ENCODE measurements at regions not wholly inside any gene's neighbourhood (a gene's known extent, or its start where the extent isn't known, plus 50 kb on each side); places are given as distances from the start of the nearest gene placed in this dataset.
A peak's percentile ranks its signal among the peaks of the same experiment; 100 is the strongest.
"Not testable (repeated sequence)": the region's sequence is repeated elsewhere in the genome, so short reads cannot be mapped to it uniquely, and the experiment has no call there.

GRCh38 chr22:22296047-22296446 lies 51.5 kb downstream of the VPREB1 start:
- H2AFZ ChIP-seq; H3K4me2 ChIP-seq (ENCODE audit: low read length); H3K36me3 ChIP-seq (ENCODE audit: control insufficient read depth, insufficient read depth, low read length); H3K27ac ChIP-seq; H3K4me1 ChIP-seq; H3K79me2 ChIP-seq; H3K9me3 ChIP-seq (ENCODE audit: control insufficient read depth, low read length); H3K27me3 ChIP-seq (ENCODE audit: control insufficient read depth, insufficient read depth, low read length); H3K4me3 ChIP-seq (ENCODE audit: low read depth, low read length); H3K9ac ChIP-seq: not testable (repeated sequence)

- H3K27ac ChIP-seq: peak overlapping the region; percentile 51
- not testable (repeated sequence) for H3K4me1 ChIP-seq; H3K79me2 ChIP-seq; H3K9me3 ChIP-seq (ENCODE audit: control insufficient read depth, low read length); H3K27me3 ChIP-seq (ENCODE audit: control insufficient read depth, insufficient read depth, low read length); H3K36me3 ChIP-seq (ENCODE audit: control insufficient read depth, insufficient read depth, low read length)
- peak overlapping the region; percentile 78 for H2AFZ ChIP-seq
- peak overlapping the region; percentile 69 for H3K4me3 ChIP-seq (ENCODE audit: low read depth, low read length)
- H3K9ac ChIP-seq: peak overlapping the region; percentile 19
- peak overlapping the region; percentile 49 for H3K4me2 ChIP-seq (ENCODE audit: low read length)
These were observed 52.7 kb downstream of the VPREB1 start for GRCh38 chr22:22297159-22297793.

- H3K4me1 ChIP-seq; H3K27me3 ChIP-seq (ENCODE audit: control insufficient read depth, insufficient read depth, low read length); H3K36me3 ChIP-seq (ENCODE audit: control insufficient read depth, insufficient read depth, low read length); H3K79me2 ChIP-seq; H3K9me3 ChIP-seq (ENCODE audit: control insufficient read depth, low read length): not testable (repeated sequence)
- H3K9ac ChIP-seq: peak overlapping the region; percentile 19
- peak overlapping the region; percentile 69 for H3K4me3 ChIP-seq (ENCODE audit: low read depth, low read length)
- H3K4me2 ChIP-seq (ENCODE audit: low read length): peak overlapping the region; percentile 61
- peak overlapping the region; percentile 78 for H2AFZ ChIP-seq
- peak overlapping the region; percentile 51 for H3K27ac ChIP-seq
These were observed 53.4 kb downstream of the VPREB1 start for GRCh38 chr22:22297794-22298653.

- peak overlapping the region; percentile 69 for H3K4me3 ChIP-seq (ENCODE audit: low read depth, low read length)
- H3K4me1 ChIP-seq; H3K9me3 ChIP-seq (ENCODE audit: control insufficient read depth, low read length); H3K79me2 ChIP-seq; H3K9ac ChIP-seq; H3K27me3 ChIP-seq (ENCODE audit: control insufficient read depth, insufficient read depth, low read length); H3K27ac ChIP-seq; H3K36me3 ChIP-seq (ENCODE audit: control insufficient read depth, insufficient read depth, low read length): not testable (repeated sequence)
- H2AFZ ChIP-seq: peak overlapping the region; percentile 70
- H3K4me2 ChIP-seq (ENCODE audit: low read length): peak overlapping the region; percentile 61
These were observed 54.0 kb downstream of the VPREB1 start for GRCh38 chr22:22298654-22299009.

- H3K36me3 ChIP-seq (ENCODE audit: control insufficient read depth, insufficient read depth, low read length); H3K27ac ChIP-seq; H3K27me3 ChIP-seq (ENCODE audit: control insufficient read depth, insufficient read depth, low read length); H3K79me2 ChIP-seq; H3K4me3 ChIP-seq (ENCODE audit: low read depth, low read length); H3K4me2 ChIP-seq (ENCODE audit: low read length); H3K9ac ChIP-seq; H3K4me1 ChIP-seq; H2AFZ ChIP-seq; H3K9me3 ChIP-seq (ENCODE audit: control insufficient read depth, low read length): not testable (repeated sequence)
These were observed 55.9 kb downstream of the VPREB1 start for GRCh38 chr22:22300511-22300910.

- H3K79me2 ChIP-seq; H3K4me3 ChIP-seq (ENCODE audit: low read depth, low read length); H3K4me1 ChIP-seq; H3K27ac ChIP-seq; H3K36me3 ChIP-seq (ENCODE audit: control insufficient read depth, insufficient read depth, low read length); H3K9ac ChIP-seq; H2AFZ ChIP-seq; H3K27me3 ChIP-seq (ENCODE audit: control insufficient read depth, insufficient read depth, low read length); H3K4me2 ChIP-seq (ENCODE audit: low read length); H3K9me3 ChIP-seq (ENCODE audit: control insufficient read depth, low read length): not testable (repeated sequence)
These were observed 56.4 kb downstream of the VPREB1 start for GRCh38 chr22:22300946-22301345.

- Histone ChIP-seq H3K4me2 (ENCODE audit: low read length) (no peak overlapping the region), H3K4me3 (ENCODE audit: low read depth, low read length) (no peak overlapping the region), H2AFZ (no peak overlapping the region), H3K27ac (no peak overlapping the region), H3K9ac (no peak overlapping the region), H3K4me1 (no peaks in the 10 kb centered on the region), H3K9me3 (ENCODE audit: control insufficient read depth, low read length) (no peaks in the 10 kb centered on the region), H3K79me2 (no peaks in the 10 kb centered on the region), H3K27me3 (ENCODE audit: control insufficient read depth, insufficient read depth, low read length) (no peaks in the 10 kb centered on the region), H3K36me3 (ENCODE audit: control insufficient read depth, insufficient read depth, low read length) (no peaks in the 10 kb centered on the region)
- TF ChIP-seq CTCF (IDR thresholded peaks at IDR 0.05): no peak
These were observed 72.0 kb downstream of the VPREB1 start for GRCh38 chr22:22316589-22316988.

Data from parathyroid adenoma (tissue), 2 donors.